K562 (cell line): ENCODE measurements at regions not wholly inside any gene's neighbourhood (a gene's known extent, or its start where the extent isn't known, plus 50 kb on each side); places are given as distances from the start of the nearest gene placed in this dataset.

Source experiments
- ATAC-seq: fragments of 200-7000 bp; cut with Tn5 transposase; 3 replicates; pipeline ENCODE4 v1.9.1; 2020; ENCODE audit warnings: moderate library complexity
- BruUV-seq: library from RNA; stranded (reverse); fragments of 400-500 nt; replicated peaks from 2 replicates; lab custom pipeline; 2021; lab: Mats Ljungman, UMichigan
- CTCF ChIA-PET: fragments of 300-600 bp; formaldehyde crosslinking; extraction: SDS; loops from one replicate; lab custom pipeline; 2021; ENCODE audit warnings: low intra/inter-chr PET ratio; lab: Yijun Ruan, JAX
- POLR2A ChIA-PET: fragments of 300-600, 350-650 bp; sonication (Branson Sonifier 250); formaldehyde crosslinking; extraction: SDS; loops from one replicate; lab custom pipeline; 2021; ENCODE audit warnings: antibody characterized with exemption, inconsistent platforms; lab: Yijun Ruan, JAX
- DNase-seq, 4 experiments: peaks; one replicate each; pipeline versions ENCODE4 v3.0.0 to v3.0.0-alpha.2; 2011 to 2018; ENCODE audit warnings: low spot score in 3 of 4, mixed read lengths in 3 of 4; ENCODE audit errors: extremely low read depth in 1 of 4
- FAIRE-seq: peaks from 2 replicates; lab custom pipeline; 2011; peaks lifted over from hg19 to GRCh38; lab: Jason Lieb, UNC
- H2AFZ ChIP-seq: 2 replicates; pipeline ENCODE4 v1.6.0; 2011; ENCODE audit warnings: low read depth, low read length, control low read depth, inconsistent platforms
- H3K27ac ChIP-seq: fragments of 200-600 bp; 3 replicates; pipeline ENCODE4 v1.8.0; 2011; ENCODE audit warnings: low read depth, mild to moderate bottlenecking, control low read depth, inconsistent platforms, low read length, moderate library complexity, mixed read lengths; ENCODE audit errors: extremely low read depth
- H3K27me3 ChIP-seq, 2 experiments: fragments of 300-600 bp in 1 of 2; 2 replicates in 1 of 2; 3 replicates in 1 of 2; pipeline versions ENCODE4 v1.6.0 to v1.8.0; 2011; ENCODE audit warnings: inconsistent platforms in 2 of 2, low read length in 2 of 2, mild to moderate bottlenecking in 1 of 2, mixed read lengths in 1 of 2, moderate library complexity in 1 of 2; ENCODE audit not compliant: control insufficient read depth in 2 of 2, insufficient read depth in 2 of 2
- H3K36me3 ChIP-seq: fragments of 300-600 bp; 3 replicates; pipeline ENCODE4 v1.8.0; 2011; ENCODE audit warnings: mild to moderate bottlenecking, low read length, inconsistent platforms; ENCODE audit not compliant: control insufficient read depth, insufficient read depth
- H3K4me1 ChIP-seq, 2 experiments: fragments of 200-600 bp in 1 of 2; replicated peaks in 1 of 2; 2 replicates in 1 of 2; 3 replicates in 1 of 2; pipeline versions ENCODE4 v1.5.1 to v1.8.0; 2011; ENCODE audit warnings: inconsistent platforms in 2 of 2, low read length in 2 of 2, mild to moderate bottlenecking in 1 of 2, mixed read lengths in 1 of 2, moderate library complexity in 1 of 2; ENCODE audit not compliant: control insufficient read depth in 2 of 2, insufficient read depth in 2 of 2
- H3K4me2 ChIP-seq: 2 replicates; pipeline ENCODE4 v1.6.1; 2011; ENCODE audit warnings: low read length, control low read depth, inconsistent platforms, mixed read lengths; ENCODE audit not compliant: insufficient read depth
- H3K4me3 ChIP-seq: fragments of 200-600 bp; sonication (generic), shearing (Covaris generic); 2 replicates; pipeline ENCODE4 v1.5.1; 2016; ENCODE audit warnings: control low read depth, inconsistent platforms
- H3K79me2 ChIP-seq: fragments of 200-600 bp; 3 replicates; pipeline ENCODE4 v1.8.0; 2011; ENCODE audit warnings: low read length, inconsistent platforms; ENCODE audit not compliant: control insufficient read depth, insufficient read depth
- H3K9ac ChIP-seq, 2 experiments: 2 replicates each; pipeline versions ENCODE4 v1.6.0 to v1.6.1; 2011; ENCODE audit warnings: low read depth in 2 of 2, low read length in 2 of 2, control low read depth in 1 of 2, inconsistent platforms in 1 of 2, mild to moderate bottlenecking in 1 of 2, mixed read lengths in 1 of 2; ENCODE audit not compliant: insufficient read depth in 1 of 2
- H3K9me1 ChIP-seq: one replicate; pipeline ENCODE4 v1.6.0; 2011; ENCODE audit warnings: inconsistent platforms, mild to moderate bottlenecking, low read length, moderate library complexity; ENCODE audit not compliant: control insufficient read depth, insufficient read depth
- H3K9me3 ChIP-seq: replicated peaks from 2 replicates; pipeline ENCODE4 v1.5.1; 2011; ENCODE audit warnings: low read depth, low read length, inconsistent platforms; ENCODE audit not compliant: control insufficient read depth, insufficient read depth
- H4K20me1 ChIP-seq: replicated peaks from 2 replicates; pipeline ENCODE4 v1.6.1; 2011; ENCODE audit warnings: low read length, inconsistent platforms, mixed read lengths; ENCODE audit not compliant: control insufficient read depth, insufficient read depth
- CTBP1 ChIP-seq: fragments of 450-650 bp; IDR thresholded peaks from 2 replicates; pipeline ENCODE4 v1.6.1; 2016; ENCODE audit warnings: borderline replicate concordance
- TCFL5 ChIP-seq: fragments of 250-450 bp; sonication (Bioruptor Pico); conservative IDR thresholded peaks from 2 replicates; pipeline ENCODE4 v1.6.1; 2021; ENCODE audit warnings: mild to moderate bottlenecking, moderate library complexity, matching md5 sums
- ZFP91 ChIP-seq: sonication (generic); formaldehyde crosslinking; IDR thresholded peaks from 2 replicates; pipeline ENCODE4 v1.8.0; 2022; ENCODE audit warnings: mild to moderate bottlenecking, missing genetic modification reagents
- ZNF589 ChIP-seq: fragments of 200-800 bp; sonication (Bioruptor generic); IDR thresholded peaks from 2 replicates; pipeline ENCODE4 v1.6.1; 2016; ENCODE audit warnings: low read depth, missing genetic modification characterization, missing compliant biosample characterization
- WGBS: fragments of 100-300 bp; shearing (Covaris generic); methylation state at CpG from one replicate; pipeline ENCODE4 v1.1.6; 2016; ENCODE audit warnings: low coverage, mixed read lengths; ENCODE audit not compliant: insufficient coverage; ENCODE audit errors: missing lambda C conversion rate; 5-methylcytosine and 5-hydroxymethylcytosine counted together
- in situ Hi-C: fragments of 300-500 bp; cut with MboI; formaldehyde crosslinking; loops from 4 replicates; pipeline ENCODE4 v1.15.0; 2018; ENCODE audit warnings: inconsistent platforms, mixed read lengths
- intact Hi-C: fragments of 100-400 bp; cut with micrococcal nuclease; formaldehyde crosslinking; loops from 2 replicates; pipeline ENCODE4 v1.14.2; 2022
- TF ChIP-seq, protein P1 (sequence below): fragments of 250-450 bp; sonication (Bioruptor Pico); IDR thresholded peaks from 2 replicates; pipeline ENCODE4 v1.5.0; 2021; ENCODE audit warnings: mild to moderate bottlenecking, borderline replicate concordance

- BruUV-seq, result no TSS peak
- in situ Hi-C loops (no loop called here), intact Hi-C loops (no loop called here)
- no peak overlapping the region for H3K9ac ChIP-seq
- TF ChIP-seq TCFL5 (CRISPR knock-in tag), result no peak
- TF ChIP-seq CTBP1, result no peak
- TF ChIP-seq ZNF589 (CRISPR knock-in tag), result no peak
- no peak for TF ChIP-seq ZFP91 (CRISPR knock-in tag)
- TF ChIP-seq, protein P1, sequence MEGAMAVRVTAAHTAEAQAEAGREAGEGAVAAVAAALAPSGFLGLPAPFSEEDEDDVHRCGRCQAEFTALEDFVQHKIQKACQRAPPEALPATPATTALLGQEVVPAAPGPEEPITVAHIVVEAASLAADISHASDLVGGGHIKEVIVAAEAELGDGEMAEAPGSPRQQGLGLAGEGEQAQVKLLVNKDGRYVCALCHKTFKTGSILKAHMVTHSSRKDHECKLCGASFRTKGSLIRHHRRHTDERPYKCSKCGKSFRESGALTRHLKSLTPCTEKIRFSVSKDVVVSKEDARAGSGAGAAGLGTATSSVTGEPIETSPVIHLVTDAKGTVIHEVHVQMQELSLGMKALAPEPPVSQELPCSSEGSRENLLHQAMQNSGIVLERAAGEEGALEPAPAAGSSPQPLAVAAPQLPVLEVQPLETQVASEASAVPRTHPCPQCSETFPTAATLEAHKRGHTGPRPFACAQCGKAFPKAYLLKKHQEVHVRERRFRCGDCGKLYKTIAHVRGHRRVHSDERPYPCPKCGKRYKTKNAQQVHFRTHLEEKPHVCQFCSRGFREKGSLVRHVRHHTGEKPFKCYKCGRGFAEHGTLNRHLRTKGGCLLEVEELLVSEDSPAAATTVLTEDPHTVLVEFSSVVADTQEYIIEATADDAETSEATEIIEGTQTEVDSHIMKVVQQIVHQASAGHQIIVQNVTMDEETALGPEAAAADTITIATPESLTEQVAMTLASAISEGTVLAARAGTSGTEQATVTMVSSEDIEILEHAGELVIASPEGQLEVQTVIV (CRISPR knock-in tag), result no peak
- no peak overlapping the region for H3K27ac ChIP-seq
- no peak overlapping the region for H2AFZ ChIP-seq
- DNase-seq, result no peak
- no peaks in the 10 kb centered on the region for H4K20me1 ChIP-seq
- H3K36me3 ChIP-seq, result no peaks in the 10 kb centered on the region
- no peak overlapping the region for H3K4me2 ChIP-seq
- no peak for ATAC-seq
- FAIRE-seq, result no peak
- no peaks in the 10 kb centered on the region for H3K79me2 ChIP-seq
- H3K27me3 ChIP-seq, result no peaks in the 10 kb centered on the region; a peak in 1 of 5 replicates
- H3K9me3 ChIP-seq, result no peaks in the 10 kb centered on the region
- H3K4me1 ChIP-seq, result no peaks in the 10 kb centered on the region
- WGBS, result 3% methylated on average over 3 of the region's 3 CpGs
- ChIA-PET POLR2A (interaction anchor here (0.6 to 0.9 kb wide), 3 partner anchors 9 to 205 kb away, joined by 3 to 5 read pairs (median 3); no protein-coding TSS in a partner anchor), CTCF (no interaction called here)
- H3K9me1 ChIP-seq, result no peaks in the 10 kb centered on the region
- no peak overlapping the region for H3K4me3 ChIP-seq
Measured at GRCh38 chr1:185450060-185450788, 133.2 kb upstream of the IVNS1ABP start.
